SK-N-SH treated with all-trans-retinoic acid at 6 μM for 48 hours (cell line): ENCODE measurements at regions not wholly inside any gene's neighbourhood (a gene's known extent, or its start where the extent isn't known, plus 50 kb on each side); places are given as distances from the start of the nearest gene placed in this dataset.

Source experiments
- ATAC-seq: fragments of 200-7000 bp; cut with Tn5 transposase; 3 replicates; pipeline ENCODE4 v1.9.1; 2020; ENCODE audit warnings: mild to moderate bottlenecking, moderate library complexity
- ARNTL ChIP-seq: fragments of 450-650 bp; formaldehyde crosslinking; IDR thresholded peaks from 2 replicates; pipeline ENCODE4 v1.5.0; 2020; ENCODE audit warnings: low read depth, mild to moderate bottlenecking, moderate library complexity, borderline replicate concordance
- BACH2 ChIP-seq: fragments of 250-450 bp; sonication (Bioruptor Pico); IDR thresholded peaks from 2 replicates; pipeline ENCODE4 v1.9.0; 2021; ENCODE audit warnings: mild to moderate bottlenecking, borderline replicate concordance
- CREB5 ChIP-seq: fragments of 250-450 bp; sonication (Bioruptor Pico); IDR thresholded peaks from 2 replicates; pipeline ENCODE4 v1.5.1; 2020; ENCODE audit warnings: low read depth, mild to moderate bottlenecking, moderate library complexity
- CSRNP3 ChIP-seq: fragments of 250-450 bp; sonication (Bioruptor Pico); IDR thresholded peaks from 2 replicates; pipeline ENCODE4 v1.5.1; 2021; ENCODE audit warnings: mild to moderate bottlenecking, moderate library complexity
- GLIS3 ChIP-seq: fragments of 250-450 bp; sonication (Bioruptor Pico); IDR thresholded peaks from 2 replicates; pipeline ENCODE4 v1.5.0; 2020; ENCODE audit warnings: mild to moderate bottlenecking, moderate library complexity
- ISL1 ChIP-seq: fragments of 250-450 bp; sonication (Bioruptor Pico); IDR thresholded peaks from 2 replicates; pipeline ENCODE4 v2.1.2; 2022; ENCODE audit warnings: mild to moderate bottlenecking, moderate library complexity
- OSR1 ChIP-seq: fragments of 250-450 bp; sonication (Bioruptor Pico); IDR thresholded peaks from 2 replicates; pipeline ENCODE4 v1.8.0; 2022; ENCODE audit warnings: moderate library complexity, mild to moderate bottlenecking, inconsistent platforms
- POU6F1 ChIP-seq: fragments of 250-450 bp; sonication (Bioruptor Pico); IDR thresholded peaks from 2 replicates; pipeline ENCODE4 v1.8.0; 2021; ENCODE audit warnings: low read depth, mild to moderate bottlenecking, moderate library complexity, borderline replicate concordance
- PPARA ChIP-seq: fragments of 250-450 bp; sonication (Bioruptor Pico); IDR thresholded peaks from 2 replicates; pipeline ENCODE4 v1.5.0; 2020; ENCODE audit warnings: mild to moderate bottlenecking, borderline replicate concordance
- RARB ChIP-seq: fragments of 250-450 bp; sonication (Bioruptor Pico); IDR thresholded peaks from 2 replicates; pipeline ENCODE4 v1.8.0; 2021; ENCODE audit warnings: mild to moderate bottlenecking, moderate library complexity
- SNAI2 ChIP-seq: fragments of 250-450 bp; sonication (Bioruptor Pico); IDR thresholded peaks from 2 replicates; pipeline ENCODE4 v1.5.0; 2020; ENCODE audit warnings: mild to moderate bottlenecking, moderate library complexity
- TCF4 ChIP-seq: fragments of 250-450 bp; sonication (Bioruptor Pico); IDR thresholded peaks from 2 replicates; pipeline ENCODE4 v1.8.0; 2021; ENCODE audit warnings: mild to moderate bottlenecking, moderate library complexity, borderline replicate concordance
- TOX ChIP-seq: fragments of 250-450 bp; sonication (Bioruptor Pico); IDR thresholded peaks from 2 replicates; pipeline ENCODE4 v1.8.0; 2021; ENCODE audit warnings: mild to moderate bottlenecking, moderate library complexity, borderline replicate concordance
- ZFP30 ChIP-seq: fragments of 450-650 bp; formaldehyde crosslinking; IDR thresholded peaks from 2 replicates; pipeline ENCODE4 v1.5.0; 2022; ENCODE audit warnings: mild to moderate bottlenecking, moderate library complexity
- ZNF565 ChIP-seq: fragments of 450-650 bp; formaldehyde crosslinking; conservative IDR thresholded peaks from 2 replicates; pipeline ENCODE4 v1.5.0; 2020; ENCODE audit warnings: low read depth, mild to moderate bottlenecking, moderate library complexity
- ZNF70 ChIP-seq: fragments of 450-650 bp; formaldehyde crosslinking; IDR thresholded peaks from 2 replicates; pipeline ENCODE4 v1.5.0; 2020; ENCODE audit warnings: mild to moderate bottlenecking, moderate library complexity
- ZNF8 ChIP-seq: fragments of 450-650 bp; formaldehyde crosslinking; IDR thresholded peaks from 2 replicates; pipeline ENCODE4 v1.5.0; 2020; ENCODE audit warnings: mild to moderate bottlenecking, moderate library complexity
- TF ChIP-seq, protein P1 (sequence below): fragments of 250-450 bp; sonication (Bioruptor Pico); IDR thresholded peaks from 2 replicates; pipeline ENCODE4 v1.8.0; 2020; ENCODE audit warnings: mild to moderate bottlenecking, moderate library complexity, borderline replicate concordance
- TF ChIP-seq, protein P2 (sequence below): fragments of 250-450 bp; sonication (Bioruptor Pico); IDR thresholded peaks from 2 replicates; pipeline ENCODE4 v1.5.0; 2020; ENCODE audit warnings: mild to moderate bottlenecking, moderate library complexity

- TF ChIP-seq CREB5 (no peak), RARB (no peak), PPARA (no peak), SNAI2 (CRISPR knock-in tag) (no peak)
- TF ChIP-seq, all 23 proteins: peak for 0
These were observed 60.7 kb upstream of the CAMK1G start (continued) for GRCh38 chr1:209522826-209523225.

- TF ChIP-seq ISL1 = no peak
- TF ChIP-seq ARNTL (CRISPR knock-in tag) = no peak
- TF ChIP-seq ZNF70 (CRISPR knock-in tag) = no peak
These were observed 57.4 kb upstream of the CAMK1G start for GRCh38 chr1:209526137-209526536.

DNA sequence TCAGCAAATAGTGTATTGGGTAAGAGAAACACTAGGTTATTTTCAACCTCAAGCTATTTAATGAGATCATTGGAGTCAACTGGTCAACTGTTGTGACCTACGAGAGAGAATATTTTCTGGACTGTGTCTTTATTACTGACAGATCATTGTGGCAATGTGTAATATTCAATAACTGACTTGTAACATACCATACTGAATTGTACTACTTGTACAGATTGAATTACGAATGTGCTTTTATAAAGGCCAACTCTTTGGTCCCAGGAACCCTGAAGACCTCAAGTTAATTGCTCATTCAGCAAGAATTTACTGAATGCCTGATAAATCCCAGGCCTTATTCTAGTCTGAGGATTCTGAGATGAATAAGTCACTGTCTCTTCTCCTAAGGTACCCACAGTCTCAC, 56.1 kb upstream of the CAMK1G start:
- peak; percentile 86 for ATAC-seq
- no peak for TF ChIP-seq ARNTL (CRISPR knock-in tag)
- peak; percentile 88 for TF ChIP-seq TOX (CRISPR knock-in tag)
- TF ChIP-seq CREB5 = no peak
- no peak for TF ChIP-seq ZNF565 (CRISPR knock-in tag)
- no peak for TF ChIP-seq CSRNP3 (CRISPR knock-in tag)
- TF ChIP-seq, all 23 proteins: peak for 1

More at GRCh38 chr1:209526137-209526536, 57.4 kb upstream of the CAMK1G start:
- ATAC-seq = no peak

GRCh38 chr1:209527993-209528717, 55.4 kb upstream of the CAMK1G start:
- peak; percentile 62; the same call in 2 of the 3 replicates for ATAC-seq
- TF ChIP-seq SNAI2 (CRISPR knock-in tag) (no peak), PPARA (no peak), POU6F1 (CRISPR knock-in tag) (no peak), ISL1 (no peak), CSRNP3 (CRISPR knock-in tag) (no peak), ARNTL (CRISPR knock-in tag) (no peak), ZNF70 (CRISPR knock-in tag) (no peak), ZNF565 (CRISPR knock-in tag) (no peak), GLIS3 (no peak), OSR1 (CRISPR knock-in tag) (no peak), BACH2 (CRISPR knock-in tag) (no peak), TOX (CRISPR knock-in tag) (no peak), ZNF8 (CRISPR knock-in tag) (no peak), ZFP30 (CRISPR knock-in tag) (no peak), RARB (no peak), TCF4 (CRISPR knock-in tag) (no peak), CREB5 (no peak)
- TF ChIP-seq, protein P1, sequence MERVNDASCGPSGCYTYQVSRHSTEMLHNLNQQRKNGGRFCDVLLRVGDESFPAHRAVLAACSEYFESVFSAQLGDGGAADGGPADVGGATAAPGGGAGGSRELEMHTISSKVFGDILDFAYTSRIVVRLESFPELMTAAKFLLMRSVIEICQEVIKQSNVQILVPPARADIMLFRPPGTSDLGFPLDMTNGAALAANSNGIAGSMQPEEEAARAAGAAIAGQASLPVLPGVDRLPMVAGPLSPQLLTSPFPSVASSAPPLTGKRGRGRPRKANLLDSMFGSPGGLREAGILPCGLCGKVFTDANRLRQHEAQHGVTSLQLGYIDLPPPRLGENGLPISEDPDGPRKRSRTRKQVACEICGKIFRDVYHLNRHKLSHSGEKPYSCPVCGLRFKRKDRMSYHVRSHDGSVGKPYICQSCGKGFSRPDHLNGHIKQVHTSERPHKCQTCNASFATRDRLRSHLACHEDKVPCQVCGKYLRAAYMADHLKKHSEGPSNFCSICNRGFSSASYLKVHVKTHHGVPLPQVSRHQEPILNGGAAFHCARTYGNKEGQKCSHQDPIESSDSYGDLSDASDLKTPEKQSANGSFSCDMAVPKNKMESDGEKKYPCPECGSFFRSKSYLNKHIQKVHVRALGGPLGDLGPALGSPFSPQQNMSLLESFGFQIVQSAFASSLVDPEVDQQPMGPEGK (CRISPR knock-in tag) = no peak
- TF ChIP-seq, protein P2, sequence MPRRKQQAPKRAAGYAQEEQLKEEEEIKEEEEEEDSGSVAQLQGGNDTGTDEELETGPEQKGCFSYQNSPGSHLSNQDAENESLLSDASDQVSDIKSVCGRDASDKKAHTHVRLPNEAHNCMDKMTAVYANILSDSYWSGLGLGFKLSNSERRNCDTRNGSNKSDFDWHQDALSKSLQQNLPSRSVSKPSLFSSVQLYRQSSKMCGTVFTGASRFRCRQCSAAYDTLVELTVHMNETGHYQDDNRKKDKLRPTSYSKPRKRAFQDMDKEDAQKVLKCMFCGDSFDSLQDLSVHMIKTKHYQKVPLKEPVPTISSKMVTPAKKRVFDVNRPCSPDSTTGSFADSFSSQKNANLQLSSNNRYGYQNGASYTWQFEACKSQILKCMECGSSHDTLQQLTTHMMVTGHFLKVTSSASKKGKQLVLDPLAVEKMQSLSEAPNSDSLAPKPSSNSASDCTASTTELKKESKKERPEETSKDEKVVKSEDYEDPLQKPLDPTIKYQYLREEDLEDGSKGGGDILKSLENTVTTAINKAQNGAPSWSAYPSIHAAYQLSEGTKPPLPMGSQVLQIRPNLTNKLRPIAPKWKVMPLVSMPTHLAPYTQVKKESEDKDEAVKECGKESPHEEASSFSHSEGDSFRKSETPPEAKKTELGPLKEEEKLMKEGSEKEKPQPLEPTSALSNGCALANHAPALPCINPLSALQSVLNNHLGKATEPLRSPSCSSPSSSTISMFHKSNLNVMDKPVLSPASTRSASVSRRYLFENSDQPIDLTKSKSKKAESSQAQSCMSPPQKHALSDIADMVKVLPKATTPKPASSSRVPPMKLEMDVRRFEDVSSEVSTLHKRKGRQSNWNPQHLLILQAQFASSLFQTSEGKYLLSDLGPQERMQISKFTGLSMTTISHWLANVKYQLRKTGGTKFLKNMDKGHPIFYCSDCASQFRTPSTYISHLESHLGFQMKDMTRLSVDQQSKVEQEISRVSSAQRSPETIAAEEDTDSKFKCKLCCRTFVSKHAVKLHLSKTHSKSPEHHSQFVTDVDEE (CRISPR knock-in tag) = no peak
